ENCODE measurements at regions not wholly inside any gene's neighbourhood (a gene's known extent, or its start where the extent isn't known, plus 50 kb on each side); places are given as distances from the start of the nearest gene placed in this dataset.

DNA sequence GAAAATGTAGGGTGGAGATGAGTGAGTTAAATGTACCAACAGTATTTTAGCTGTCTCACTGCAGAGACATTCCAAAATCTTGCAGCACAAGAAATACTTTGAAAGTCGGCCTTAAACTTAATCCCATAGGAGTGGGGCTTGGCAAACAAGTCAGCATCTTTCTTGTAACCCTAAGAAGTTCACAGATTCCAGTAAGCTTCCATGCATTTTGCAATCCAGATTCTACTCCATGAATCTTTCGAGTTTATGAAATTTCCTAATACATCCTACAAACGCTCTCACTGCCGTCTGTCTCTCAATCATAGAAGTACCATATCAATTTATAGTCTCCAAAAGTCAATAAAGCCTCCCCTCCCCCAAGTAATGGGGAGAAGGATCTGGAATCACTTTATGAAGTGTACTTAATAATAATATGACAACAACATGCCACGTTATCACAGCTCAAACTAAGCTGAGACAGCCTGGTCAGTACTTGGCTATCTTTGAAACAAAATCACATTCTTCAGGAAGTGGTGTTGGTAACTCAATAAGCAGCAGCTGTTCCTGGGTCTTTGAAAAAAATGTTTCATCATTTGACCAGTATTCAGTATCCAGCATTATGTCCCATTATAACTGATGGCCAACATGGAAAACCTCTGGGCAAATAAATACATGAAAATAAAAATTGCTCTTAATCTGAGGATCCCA is 317.4 kb upstream of the RUNX1 start:
- no peaks in the 10 kb centered on the region for H3K9me3 ChIP-seq
- TF ChIP-seq, protein P1, sequence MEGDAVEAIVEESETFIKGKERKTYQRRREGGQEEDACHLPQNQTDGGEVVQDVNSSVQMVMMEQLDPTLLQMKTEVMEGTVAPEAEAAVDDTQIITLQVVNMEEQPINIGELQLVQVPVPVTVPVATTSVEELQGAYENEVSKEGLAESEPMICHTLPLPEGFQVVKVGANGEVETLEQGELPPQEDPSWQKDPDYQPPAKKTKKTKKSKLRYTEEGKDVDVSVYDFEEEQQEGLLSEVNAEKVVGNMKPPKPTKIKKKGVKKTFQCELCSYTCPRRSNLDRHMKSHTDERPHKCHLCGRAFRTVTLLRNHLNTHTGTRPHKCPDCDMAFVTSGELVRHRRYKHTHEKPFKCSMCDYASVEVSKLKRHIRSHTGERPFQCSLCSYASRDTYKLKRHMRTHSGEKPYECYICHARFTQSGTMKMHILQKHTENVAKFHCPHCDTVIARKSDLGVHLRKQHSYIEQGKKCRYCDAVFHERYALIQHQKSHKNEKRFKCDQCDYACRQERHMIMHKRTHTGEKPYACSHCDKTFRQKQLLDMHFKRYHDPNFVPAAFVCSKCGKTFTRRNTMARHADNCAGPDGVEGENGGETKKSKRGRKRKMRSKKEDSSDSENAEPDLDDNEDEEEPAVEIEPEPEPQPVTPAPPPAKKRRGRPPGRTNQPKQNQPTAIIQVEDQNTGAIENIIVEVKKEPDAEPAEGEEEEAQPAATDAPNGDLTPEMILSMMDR (IDR thresholded peaks at IDR 0.05): no peak
- TF ChIP-seq POLR2A (IDR thresholded peaks at IDR 0.05): no peak
- no peaks in the 10 kb centered on the region for H3K36me3 ChIP-seq
- no peaks in the 10 kb centered on the region for H3K27me3 ChIP-seq
- WGBS, 2 donors: 67 to 70% methylated on average over 5 of the region's 5 CpGs
- no peak for DNase-seq
- H3K4me1 ChIP-seq: no peaks in the 10 kb centered on the region
- intact Hi-C loops (cut with DNase I): no loop called here
- no peak overlapping the region for H3K4me3 ChIP-seq (replicated peaks in 1 of 3)
- no peak overlapping the region for H3K27ac ChIP-seq

DNA sequence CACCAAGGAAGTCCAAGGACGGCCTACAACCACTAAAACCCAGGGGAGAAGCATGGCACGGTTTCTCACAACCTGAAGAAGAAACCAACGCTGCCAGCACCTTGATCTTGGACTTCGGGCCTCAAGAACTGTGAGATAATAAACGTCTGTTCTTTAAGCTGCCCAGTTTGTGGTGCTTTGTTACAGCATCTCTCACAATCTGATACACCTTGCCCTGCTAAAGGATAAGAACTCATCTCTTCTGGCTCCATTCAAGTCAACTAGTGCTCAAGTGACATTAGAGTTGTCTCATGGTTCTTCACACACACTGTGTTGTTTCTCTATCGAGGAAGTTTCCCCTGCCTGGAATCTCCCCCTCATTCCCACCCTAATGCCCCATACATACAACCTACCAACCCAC is 314.4 kb upstream of the RUNX1 start:
- 93 to 94% methylated on average over 6 of the region's 6 CpGs for whole genome bisulfite sequencing, 2 donors
- H3K27ac ChIP-seq: no peak overlapping the region
- intact Hi-C loops (cut with DNase I): no loop called here
- H3K9me3 ChIP-seq: no peaks in the 10 kb centered on the region
- no peaks in the 10 kb centered on the region for H3K4me1 ChIP-seq
- H3K4me3 ChIP-seq (replicated peaks in 1 of 3): no peak overlapping the region
- H3K27me3 ChIP-seq: no peaks in the 10 kb centered on the region
- TF ChIP-seq, protein P1 (IDR thresholded peaks at IDR 0.05): no peak
- no peak for DNase-seq
- no peaks in the 10 kb centered on the region for H3K36me3 ChIP-seq

DNA sequence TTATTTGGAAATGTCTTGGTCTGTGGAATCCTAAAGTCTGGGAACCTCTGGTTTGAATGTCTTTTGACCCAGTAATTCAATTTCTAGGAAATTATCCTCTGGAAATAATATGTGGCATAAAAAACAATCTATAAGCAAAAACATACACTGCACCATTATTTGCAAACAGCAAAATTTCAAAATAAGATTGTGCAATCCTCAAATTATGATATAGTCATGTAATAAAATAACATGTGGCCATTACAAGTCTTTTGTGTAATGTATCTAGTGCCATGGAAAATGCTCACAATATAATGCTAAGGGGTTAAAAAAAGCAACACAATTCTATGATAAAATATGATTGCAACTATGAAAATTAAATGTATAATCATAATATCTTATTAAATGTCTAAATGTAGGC is 312.9 kb upstream of the RUNX1 start:
- Histone ChIP-seq H3K4me3 (replicated peaks in 1 of 3) (no peak overlapping the region), H3K27me3 (no peaks in the 10 kb centered on the region), H3K36me3 (no peaks in the 10 kb centered on the region), H3K27ac (no peak overlapping the region), H3K9me3 (no peaks in the 10 kb centered on the region), H3K4me1 (no peaks in the 10 kb centered on the region)
- TF ChIP-seq, protein P1 (IDR thresholded peaks at IDR 0.05): no peak
- TF ChIP-seq POLR2A (IDR thresholded peaks at IDR 0.05): no peak
- intact Hi-C loops (cut with DNase I): no loop called here
- DNase-seq: no peak

DNA sequence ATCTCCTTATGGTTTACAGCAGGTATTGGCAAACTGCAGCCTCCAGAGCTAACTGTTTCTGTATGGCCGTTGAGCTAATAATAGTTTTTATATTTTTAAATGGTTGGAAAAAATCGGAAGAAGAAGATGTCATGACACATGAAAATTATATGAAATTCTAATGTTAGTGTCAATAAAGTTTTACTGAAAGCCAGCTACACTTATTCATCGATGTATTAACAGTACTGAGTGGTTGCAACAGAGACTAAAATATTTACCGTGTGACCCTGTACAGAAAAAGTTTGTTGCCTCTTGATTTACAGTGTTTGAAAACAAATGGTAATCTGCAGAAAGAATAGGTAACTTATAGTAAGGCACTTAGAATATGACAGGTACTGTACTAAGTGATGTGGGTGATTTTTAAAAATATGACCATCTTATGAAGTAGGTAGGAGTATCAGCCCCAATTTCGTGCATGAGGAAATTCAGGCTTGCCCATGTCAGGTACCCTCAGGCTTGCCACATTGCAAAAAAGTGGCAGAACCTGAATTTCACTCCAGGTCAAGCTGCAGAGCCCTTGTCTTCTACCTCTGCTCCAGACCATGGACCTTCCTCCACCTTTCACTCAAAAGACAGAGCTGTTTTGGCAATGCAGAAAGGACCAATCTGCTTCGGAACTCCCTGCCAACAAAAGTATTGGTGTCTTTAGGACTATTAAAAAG is 311.9 kb upstream of the RUNX1 start:
- Histone ChIP-seq H3K27ac (no peak overlapping the region), H3K9me3 (no peaks in the 10 kb centered on the region), H3K27me3 (no peaks in the 10 kb centered on the region), H3K4me3 (replicated peaks in 1 of 3) (no peak overlapping the region), H3K36me3 (no peaks in the 10 kb centered on the region), H3K4me1 (no peaks in the 10 kb centered on the region)
- intact Hi-C loops (cut with DNase I): no loop called here
- DNase-seq: no peak
- TF ChIP-seq, protein P1 (IDR thresholded peaks at IDR 0.05): no peak
- no peak for TF ChIP-seq POLR2A (IDR thresholded peaks at IDR 0.05)
- WGBS, 2 donors: 82 to 86% methylated on average over 6 of the region's 6 CpGs

DNA sequence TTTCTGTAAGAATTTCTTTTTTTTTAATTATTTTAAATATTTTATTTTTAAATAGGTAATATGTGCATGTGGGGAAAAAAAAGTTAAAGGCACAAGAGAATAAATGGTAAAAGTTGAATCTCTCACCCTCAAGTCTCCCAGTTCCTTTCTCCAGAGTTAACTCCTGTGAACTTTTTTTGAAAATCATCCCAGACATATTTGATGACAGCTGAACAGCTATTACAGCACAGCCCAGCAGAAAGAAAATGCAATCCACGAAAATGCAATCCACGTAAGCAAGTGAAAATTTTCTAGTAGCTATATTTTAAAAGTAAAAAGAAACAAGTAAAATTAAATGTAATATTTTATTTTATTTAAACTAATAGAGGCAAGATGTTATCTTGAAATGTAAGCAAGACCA is 310.0 kb upstream of the RUNX1 start:
- WGBS, 2 donors: 80 to 82% methylated on average over 2 of the region's 2 CpGs
- intact Hi-C loops (cut with DNase I): no loop called here
- TF ChIP-seq POLR2A (IDR thresholded peaks at IDR 0.05): no peak
- TF ChIP-seq, protein P1 (IDR thresholded peaks at IDR 0.05): no peak
- no peak for DNase-seq
- Histone ChIP-seq H3K9me3 (no peaks in the 10 kb centered on the region), H3K27me3 (no peaks in the 10 kb centered on the region), H3K36me3 (no peaks in the 10 kb centered on the region), H3K27ac (no peak overlapping the region), H3K4me1 (no peaks in the 10 kb centered on the region), H3K4me3 (replicated peaks in 1 of 3) (no peak overlapping the region)

Data from thyroid gland (tissue), 4 donors.